AG04450 (cell line): ENCODE measurements at regions not wholly inside any gene's neighbourhood (a gene's known extent, or its start where the extent isn't known, plus 50 kb on each side); places are given as distances from the start of the nearest gene placed in this dataset.

Experiments used
- CTCF ChIA-PET: fragments of 300-600, 350-600 bp; formaldehyde crosslinking; extraction: SDS; loops from one replicate; lab custom pipeline; 2022; ENCODE audit warnings: antibody characterized with exemption, inconsistent platforms; lab: Charles Lee
- POLR2A ChIA-PET: fragments of 350-600 bp; formaldehyde crosslinking; extraction: SDS; loops from one replicate; lab custom pipeline; 2021; ENCODE audit warnings: antibody characterized with exemption, inconsistent platforms; lab: Yijun Ruan, JAX
- DNase-seq: peaks from one replicate; pipeline ENCODE4 v3.0.0-alpha.2; 2011; ENCODE audit warnings: low read depth, low spot score
- H3K27ac ChIP-seq: one replicate; pipeline ENCODE4 v1.5.1; 2012; ENCODE audit warnings: low read depth, low read length, control low read depth
- H3K27me3 ChIP-seq: one replicate; pipeline ENCODE4 v1.6.0; 2012; ENCODE audit warnings: low read length; ENCODE audit not compliant: control insufficient read depth, insufficient read depth
- H3K4me3 ChIP-seq: 2 replicates; pipeline ENCODE4 v1.5.1; 2011; ENCODE audit warnings: mild to moderate bottlenecking, low read depth, low read length, control low read depth
- H3K9me3 ChIP-seq: 2 replicates; pipeline ENCODE4 v1.5.1; 2012; ENCODE audit warnings: low read length; ENCODE audit not compliant: control insufficient read depth, insufficient read depth
- TF ChIP-seq, protein P1 (sequence below): IDR thresholded peaks from 2 replicates; pipeline ENCODE4 v1.5.1; 2011; ENCODE audit warnings: low read depth, low read length, control low read depth, inconsistent platforms

GRCh38 chr9:32873553-32873952 lies 90.2 kb downstream of the TMEM215 start:
- TF ChIP-seq, protein P1, sequence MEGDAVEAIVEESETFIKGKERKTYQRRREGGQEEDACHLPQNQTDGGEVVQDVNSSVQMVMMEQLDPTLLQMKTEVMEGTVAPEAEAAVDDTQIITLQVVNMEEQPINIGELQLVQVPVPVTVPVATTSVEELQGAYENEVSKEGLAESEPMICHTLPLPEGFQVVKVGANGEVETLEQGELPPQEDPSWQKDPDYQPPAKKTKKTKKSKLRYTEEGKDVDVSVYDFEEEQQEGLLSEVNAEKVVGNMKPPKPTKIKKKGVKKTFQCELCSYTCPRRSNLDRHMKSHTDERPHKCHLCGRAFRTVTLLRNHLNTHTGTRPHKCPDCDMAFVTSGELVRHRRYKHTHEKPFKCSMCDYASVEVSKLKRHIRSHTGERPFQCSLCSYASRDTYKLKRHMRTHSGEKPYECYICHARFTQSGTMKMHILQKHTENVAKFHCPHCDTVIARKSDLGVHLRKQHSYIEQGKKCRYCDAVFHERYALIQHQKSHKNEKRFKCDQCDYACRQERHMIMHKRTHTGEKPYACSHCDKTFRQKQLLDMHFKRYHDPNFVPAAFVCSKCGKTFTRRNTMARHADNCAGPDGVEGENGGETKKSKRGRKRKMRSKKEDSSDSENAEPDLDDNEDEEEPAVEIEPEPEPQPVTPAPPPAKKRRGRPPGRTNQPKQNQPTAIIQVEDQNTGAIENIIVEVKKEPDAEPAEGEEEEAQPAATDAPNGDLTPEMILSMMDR: no peak
- Histone ChIP-seq H3K9me3 (no peaks in the 10 kb centered on the region), H3K4me3 (no peak overlapping the region), H3K27ac (no peak overlapping the region), H3K27me3 (no peaks in the 10 kb centered on the region)
- CTCF ChIA-PET: no interaction called here
- DNase-seq: no peak
- POLR2A ChIA-PET: no interaction called here

GRCh38 chr9:32875242-32875641 lies 91.9 kb downstream of the TMEM215 start:
- H3K27me3 ChIP-seq: no peaks in the 10 kb centered on the region
- ChIA-PET CTCF (no interaction called here), POLR2A (no interaction called here)
- DNase-seq: no peak
- H3K9me3 ChIP-seq: no peaks in the 10 kb centered on the region
- no peak overlapping the region for H3K27ac ChIP-seq
- TF ChIP-seq, protein P1: no peak
- H3K4me3 ChIP-seq: no peak overlapping the region

- ChIA-PET CTCF (no interaction called here), POLR2A (no interaction called here)
- no peak overlapping the region for H3K27ac ChIP-seq
- H3K9me3 ChIP-seq: no peaks in the 10 kb centered on the region
- no peaks in the 10 kb centered on the region for H3K27me3 ChIP-seq
- TF ChIP-seq, protein P1: no peak
- no peak overlapping the region for H3K4me3 ChIP-seq
- DNase-seq: no peak
Measured at GRCh38 chr9:32875748-32876147, 92.4 kb downstream of the TMEM215 start.

GRCh38 chr9:32877103-32877502 lies 93.8 kb downstream of the TMEM215 start:
- no peak overlapping the region for H3K4me3 ChIP-seq
- ChIA-PET POLR2A (no interaction called here), CTCF (no interaction called here)
- TF ChIP-seq, protein P1: no peak
- no peak for DNase-seq
- no peaks in the 10 kb centered on the region for H3K9me3 ChIP-seq
- no peaks in the 10 kb centered on the region for H3K27me3 ChIP-seq
- no peak overlapping the region for H3K27ac ChIP-seq

GRCh38 chr9:32877639-32878217 lies 94.4 kb downstream of the TMEM215 start:
- POLR2A ChIA-PET: no interaction called here
- TF ChIP-seq, protein P1: no peak
- Histone ChIP-seq H3K9me3 (no peaks in the 10 kb centered on the region), H3K27ac (no peak overlapping the region), H3K27me3 (no peaks in the 10 kb centered on the region), H3K4me3 (no peak overlapping the region)
- DNase-seq: no peak
- CTCF ChIA-PET: no interaction called here
